Suppressor macrophage treated with lipopolysaccharide for 4 hours (primary cell): ENCODE measurements at regions not wholly inside any gene's neighbourhood (a gene's known extent, or its start where the extent isn't known, plus 50 kb on each side); places are given as distances from the start of the nearest gene placed in this dataset.

Experiments
- DNase-seq: peaks from one replicate; pipeline ENCODE4 v3.0.0-alpha.2; 2020

DNA sequence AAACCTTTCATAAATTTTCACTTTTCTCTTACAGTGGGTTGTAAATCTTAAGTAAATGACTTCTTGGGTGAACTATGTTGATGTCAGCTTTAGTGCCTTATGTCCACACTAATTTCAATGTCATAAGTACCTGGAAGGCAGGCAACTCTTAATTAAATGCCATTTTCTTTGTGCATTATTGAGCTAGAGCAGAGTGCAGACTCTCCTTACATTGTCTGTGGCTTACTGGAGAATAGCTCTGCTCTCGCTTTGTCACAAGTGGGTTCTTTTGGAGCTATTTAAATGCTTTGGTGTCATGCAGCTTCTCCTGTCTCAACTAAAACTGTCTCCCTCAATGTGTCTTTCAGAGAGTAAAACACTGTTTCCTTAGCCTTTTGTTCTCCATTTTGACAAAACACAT, 411.6 kb downstream of the STIM2 start:
- no peak for DNase-seq

DNA sequence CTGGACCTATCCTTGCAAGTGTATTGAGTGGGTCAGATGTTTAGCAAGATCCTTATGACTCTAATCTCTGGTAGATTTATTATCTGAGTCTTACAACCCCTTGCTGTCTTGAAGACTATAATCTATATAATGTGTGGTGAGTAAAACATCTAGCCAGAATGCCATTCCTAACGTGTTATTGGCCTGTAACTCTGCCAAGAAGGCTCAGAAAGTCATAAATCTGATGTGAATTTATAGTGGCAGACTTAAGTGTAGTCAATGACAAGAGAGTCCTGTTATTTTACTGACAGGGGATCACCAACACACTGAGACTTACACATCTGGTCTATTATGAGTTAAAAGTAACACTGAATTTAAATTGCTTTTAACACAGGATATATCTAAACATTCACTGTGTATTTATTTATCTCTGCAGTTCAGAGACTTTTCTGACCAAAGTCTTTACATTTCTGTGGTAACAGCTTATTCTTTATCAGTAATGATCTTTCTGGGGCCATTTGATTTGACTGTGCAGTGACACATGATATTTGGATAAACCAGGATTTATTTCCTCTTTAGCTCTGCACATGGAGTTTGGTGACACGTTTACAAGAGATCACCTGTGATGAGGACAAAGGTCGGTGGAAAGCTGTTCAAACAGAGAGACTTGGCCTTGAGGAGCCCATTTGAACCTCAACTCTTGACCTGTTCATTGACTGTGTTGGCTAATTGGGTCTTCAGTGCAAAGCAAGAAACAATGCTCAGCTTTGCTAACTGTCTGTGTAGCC, 415.8 kb downstream of the STIM2 start:
- no peak for DNase-seq

DNA sequence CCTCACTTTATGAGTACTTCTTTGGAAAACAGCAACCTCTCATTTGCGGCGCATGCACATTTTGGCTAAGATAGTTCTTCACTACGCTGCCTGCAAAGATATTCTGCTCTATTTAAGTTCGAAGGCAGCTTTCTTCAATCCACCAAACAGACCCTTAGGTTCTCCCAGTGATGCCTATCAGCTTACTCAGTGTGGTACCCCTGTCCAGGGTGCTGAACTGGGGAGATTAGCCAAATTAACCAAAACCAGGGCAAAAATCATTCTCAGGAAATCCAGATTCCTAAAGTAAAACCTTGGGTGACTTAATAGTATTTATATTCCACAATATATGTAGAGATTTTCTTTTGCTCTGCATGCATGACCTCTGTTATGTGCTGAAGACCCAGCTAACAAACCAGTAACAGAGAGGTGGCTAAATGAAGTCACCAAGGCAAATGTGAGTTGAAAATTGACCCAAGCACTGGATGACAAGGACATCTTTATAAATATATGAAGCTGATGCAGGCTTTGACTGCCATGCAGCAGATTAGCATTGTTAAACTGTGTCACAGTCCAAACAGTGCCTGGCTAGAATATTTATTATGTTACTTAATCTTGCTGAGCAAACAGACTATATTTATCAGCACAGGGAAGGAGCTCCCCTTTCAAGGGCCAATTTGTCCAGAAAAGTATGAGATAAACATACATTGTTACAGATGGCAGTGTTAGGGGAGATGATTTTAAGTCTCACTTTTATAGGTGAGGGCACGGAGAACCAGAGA, 418.2 kb downstream of the STIM2 start:
- DNase-seq = peak; percentile 2

DNA sequence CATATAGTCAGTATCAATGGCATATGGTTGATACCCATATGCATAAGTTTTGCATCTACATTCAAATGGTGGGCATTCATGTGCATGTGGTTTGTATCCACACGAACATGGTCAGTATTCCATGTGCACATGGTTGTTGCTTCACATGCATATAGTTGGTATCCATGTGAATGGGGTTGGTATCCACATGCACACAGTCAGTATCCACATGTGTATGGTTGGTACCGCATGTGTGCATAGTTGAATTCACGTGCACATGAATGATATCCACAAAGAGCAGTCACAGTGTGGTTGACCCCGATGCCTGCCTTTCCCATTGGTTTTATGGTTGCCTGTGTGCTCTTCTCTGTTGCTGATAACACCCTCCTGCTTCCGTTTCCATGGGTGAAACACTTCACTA, 427.9 kb downstream of the STIM2 start:
- no peak for DNase-seq

DNA sequence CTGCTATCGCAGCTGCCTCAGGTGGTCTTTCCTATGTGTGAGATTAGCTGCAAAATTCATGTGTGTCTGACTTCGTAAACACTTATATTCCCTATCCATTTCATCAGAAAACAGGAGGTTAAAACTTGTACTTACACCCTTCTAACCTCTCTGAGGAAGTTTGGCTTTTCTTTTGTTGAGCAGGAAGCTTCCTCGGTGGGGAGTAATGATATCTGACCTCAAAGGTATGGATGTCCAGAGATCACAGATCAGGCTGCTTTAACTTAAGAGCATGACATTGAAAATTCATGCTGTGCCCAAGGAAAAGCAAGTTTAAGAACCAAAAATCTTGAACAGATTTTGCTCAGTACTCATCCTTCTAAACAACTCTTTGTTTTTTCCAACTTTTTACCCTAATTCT, 429.1 kb downstream of the STIM2 start:
- no peak for DNase-seq

DNA sequence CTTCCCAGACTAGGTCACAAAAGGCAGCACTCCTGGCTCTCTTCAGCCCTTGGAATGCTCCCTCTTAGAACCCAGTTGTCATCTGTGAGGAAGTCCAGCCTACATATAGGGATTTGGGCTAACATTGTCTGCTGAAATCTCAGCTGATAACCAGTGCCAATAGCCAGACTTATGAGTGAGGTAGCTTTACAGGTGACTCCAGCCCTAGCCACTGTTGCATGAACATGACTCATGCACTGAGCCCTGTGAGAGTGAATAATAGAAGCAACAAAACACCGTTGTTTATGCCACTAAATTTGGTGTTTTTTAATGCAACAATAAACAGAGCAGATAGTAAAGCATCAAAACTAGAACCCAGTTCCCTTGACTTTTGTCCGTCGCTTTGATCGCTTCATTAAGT, 433.2 kb downstream of the STIM2 start:
- no peak for DNase-seq

DNA sequence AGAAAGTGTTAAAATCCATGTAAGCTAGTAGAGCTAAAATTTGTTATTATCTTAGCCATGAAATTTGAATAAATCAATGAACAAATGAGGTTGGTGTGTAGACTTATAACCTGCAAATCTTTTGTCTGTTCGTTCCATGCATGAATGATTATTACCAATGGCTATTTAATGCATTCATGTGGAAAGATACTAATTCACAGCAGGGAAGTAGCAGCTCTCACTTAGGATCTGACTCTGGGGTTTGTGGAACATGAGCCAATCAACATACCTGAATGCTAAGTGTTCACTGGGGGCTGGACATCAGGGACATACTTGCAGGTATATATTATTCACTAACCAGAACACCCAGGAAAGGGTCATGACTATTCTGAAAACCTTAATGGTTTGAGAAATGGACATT, 444.1 kb downstream of the STIM2 start:
- DNase-seq = no peak

DNA sequence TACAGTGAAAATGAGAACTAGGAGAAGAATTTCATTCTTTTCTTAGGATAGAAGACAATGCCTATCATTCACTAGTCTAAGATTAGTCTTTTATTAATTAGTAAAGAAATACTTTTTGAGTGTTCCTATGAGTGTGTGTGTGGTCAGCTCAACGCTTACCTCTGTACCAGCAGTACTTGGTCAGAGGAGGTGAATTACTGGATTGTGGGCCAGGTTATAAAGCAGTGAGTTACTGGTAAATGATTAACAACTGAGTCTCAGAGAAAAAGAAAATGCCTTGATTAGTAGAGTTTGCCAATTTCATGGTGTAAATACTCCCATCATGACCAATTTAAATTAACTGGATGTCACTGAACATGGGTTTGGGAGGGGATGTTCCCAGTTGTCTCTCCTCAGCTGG, 444.6 kb downstream of the STIM2 start:
- no peak for DNase-seq

DNA sequence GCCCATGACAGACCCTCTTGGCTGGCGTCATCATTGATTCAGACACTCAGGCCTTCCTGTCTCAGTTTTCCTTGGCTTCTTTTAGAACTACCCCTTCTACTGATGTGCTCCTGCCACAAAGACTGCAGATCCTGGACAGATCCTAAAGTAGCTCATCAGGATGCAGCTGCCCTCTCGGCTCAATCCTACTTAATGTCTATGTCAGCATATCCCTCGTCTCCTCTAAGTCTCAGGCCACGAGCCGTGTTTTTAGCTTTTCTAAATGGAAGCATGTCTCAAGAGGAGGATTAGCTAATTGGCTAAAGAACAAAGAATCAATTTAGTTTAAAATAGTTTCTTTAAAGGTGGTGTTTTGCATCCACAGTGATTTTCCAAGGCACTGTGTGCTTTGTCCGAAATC, 447.7 kb downstream of the STIM2 start:
- DNase-seq = no peak

DNA sequence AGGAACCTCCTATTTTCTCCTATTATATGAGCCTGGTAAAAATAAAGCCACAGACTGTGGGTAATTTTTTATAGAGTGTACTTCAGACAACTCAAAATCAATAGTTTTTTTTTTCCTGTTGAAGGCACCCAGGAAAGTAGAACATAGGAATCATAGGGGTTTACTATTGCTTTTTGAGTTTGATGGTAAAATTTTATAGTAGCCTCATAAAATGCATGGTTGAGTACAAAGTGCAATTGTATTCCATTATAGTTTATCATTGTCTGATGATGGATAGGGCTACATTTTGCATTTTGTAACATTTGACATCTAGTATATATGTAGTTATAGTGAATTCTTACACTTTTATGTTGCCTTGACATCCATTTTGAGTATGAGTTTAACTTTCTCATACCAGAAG, 455.0 kb downstream of the STIM2 start:
- DNase-seq = no peak

DNA sequence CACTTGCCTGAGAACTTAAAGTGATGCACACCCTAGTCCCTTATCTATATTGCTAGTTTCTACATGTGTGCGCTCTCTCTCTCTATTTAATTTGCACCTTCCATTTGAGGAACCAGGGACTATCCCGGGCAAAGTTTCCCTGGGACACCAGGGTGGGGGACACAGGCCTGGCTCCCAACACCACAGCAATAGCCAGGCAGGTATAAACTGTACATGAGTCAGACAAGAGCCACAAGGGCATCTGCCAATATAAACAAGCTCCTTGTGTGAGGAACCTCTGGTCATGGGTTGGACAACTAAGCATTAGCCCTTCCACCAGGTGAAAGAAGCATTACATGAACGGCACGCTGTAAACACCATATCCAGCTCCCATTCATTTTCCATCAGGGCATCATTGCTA, 455.5 kb downstream of the STIM2 start:
- no peak for DNase-seq

DNA sequence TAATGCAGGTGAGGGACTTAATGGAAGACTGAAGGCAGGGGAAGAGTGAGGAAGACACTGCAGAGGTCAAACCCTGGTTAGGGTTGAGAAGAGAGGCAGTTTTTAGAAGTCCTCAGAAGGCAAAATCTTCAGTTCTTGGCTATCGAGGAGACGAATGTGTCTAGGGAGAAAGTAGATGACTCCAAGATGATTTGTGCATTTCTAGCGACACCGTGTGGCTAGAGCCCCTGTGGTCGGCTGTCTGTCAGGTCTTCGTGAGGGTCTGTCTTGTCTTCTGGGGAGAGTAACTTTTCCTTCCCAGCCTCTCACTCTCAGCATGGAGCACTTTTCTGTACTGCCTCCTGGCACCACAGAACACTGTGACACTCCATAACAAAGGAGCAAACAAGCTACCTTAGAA, 458.1 kb downstream of the STIM2 start:
- peak; percentile 15 for DNase-seq

DNA sequence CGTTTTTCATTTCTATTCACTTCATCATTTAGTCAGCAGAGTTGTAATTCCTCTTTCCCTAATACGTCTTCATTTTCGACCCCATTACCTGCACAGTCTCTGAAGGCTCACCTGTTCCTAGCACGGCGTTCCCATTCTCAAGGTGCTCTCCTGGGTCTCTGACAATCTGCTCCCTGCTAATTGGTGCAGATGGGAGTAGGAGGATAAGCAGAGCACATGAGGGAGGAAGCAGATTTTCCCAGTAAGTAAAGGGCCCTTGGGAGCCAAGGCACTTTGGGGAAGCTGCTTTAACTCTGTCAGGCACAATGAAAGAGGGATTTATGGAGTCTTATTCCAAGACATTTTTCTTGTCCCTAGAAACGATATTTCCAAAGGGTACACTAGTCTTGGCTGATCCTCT, 466.4 kb downstream of the STIM2 start:
- DNase-seq = no peak

DNA sequence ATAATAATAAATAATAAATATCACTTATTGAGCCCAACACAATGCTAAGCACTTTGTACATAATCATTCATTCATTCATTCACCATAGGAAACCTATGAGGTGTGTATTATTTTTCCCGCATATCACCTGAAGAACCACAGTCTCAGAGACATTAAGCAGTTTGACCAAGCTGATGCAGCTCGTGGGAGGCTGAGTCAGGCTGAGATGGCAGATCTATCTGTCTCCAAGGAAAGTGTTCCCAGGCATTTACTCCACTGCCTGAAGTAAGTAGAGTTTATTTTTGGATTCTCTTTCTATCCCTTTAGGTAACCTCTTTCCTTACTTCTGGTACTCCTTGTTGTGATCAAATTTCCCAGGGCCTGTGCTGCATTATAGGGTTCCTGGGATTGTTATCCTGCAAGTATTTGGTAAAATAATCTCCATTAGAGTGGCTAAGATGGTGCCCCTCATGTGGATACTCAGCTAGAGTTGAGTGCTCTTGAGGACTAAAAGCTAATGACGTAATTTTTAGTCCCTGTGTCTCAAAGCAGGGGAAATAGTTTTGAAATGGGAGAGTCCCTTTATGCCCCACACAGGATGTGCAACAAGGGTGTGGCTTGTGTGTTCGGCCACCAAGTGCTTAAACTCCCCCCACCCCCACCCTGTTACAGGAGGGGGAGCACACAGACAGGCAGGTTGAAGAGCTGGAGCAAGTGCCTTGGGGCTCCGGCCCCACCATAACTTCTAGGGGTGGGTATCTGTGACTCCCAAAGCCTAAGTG, 467.0 kb downstream of the STIM2 start:
- peak; percentile 10 for DNase-seq

DNA sequence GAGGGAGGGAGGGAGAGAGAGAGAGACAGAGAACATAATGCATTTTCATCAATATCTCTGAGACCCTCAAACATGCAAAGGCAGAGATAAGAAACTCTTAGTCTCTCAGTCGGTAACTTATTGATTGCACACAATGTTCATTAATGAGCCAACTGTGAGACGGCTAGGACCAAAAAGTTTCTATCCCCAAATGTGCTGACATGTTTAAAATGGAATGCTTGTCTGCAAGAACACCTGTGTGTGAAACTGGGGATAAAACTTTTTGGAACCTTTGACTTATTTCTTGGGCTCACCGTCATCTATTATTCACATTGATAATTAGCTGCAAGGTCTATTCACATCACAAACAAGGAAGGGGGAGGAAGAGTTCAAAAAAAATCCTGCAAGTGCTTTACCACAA, 477.9 kb downstream of the STIM2 start:
- no peak for DNase-seq

DNA sequence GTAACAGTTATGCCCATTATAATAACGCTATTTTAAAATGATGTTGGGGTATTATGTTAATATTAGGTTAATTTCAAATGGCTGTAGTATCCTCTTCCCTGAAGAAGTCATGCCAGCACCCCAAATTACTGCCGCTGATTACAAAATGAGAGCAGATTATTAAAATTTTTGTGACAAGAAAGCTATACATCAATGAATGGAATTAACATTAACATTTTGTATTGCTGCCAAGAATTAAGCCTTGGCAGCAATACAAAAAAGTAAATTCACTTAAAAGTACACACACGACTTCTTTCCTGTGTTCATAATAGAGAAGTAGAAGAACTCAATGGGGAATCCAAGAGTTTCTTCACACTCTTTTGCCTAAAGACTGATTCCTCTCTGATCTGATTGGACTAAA, 482.8 kb downstream of the STIM2 start:
- DNase-seq = no peak

DNA sequence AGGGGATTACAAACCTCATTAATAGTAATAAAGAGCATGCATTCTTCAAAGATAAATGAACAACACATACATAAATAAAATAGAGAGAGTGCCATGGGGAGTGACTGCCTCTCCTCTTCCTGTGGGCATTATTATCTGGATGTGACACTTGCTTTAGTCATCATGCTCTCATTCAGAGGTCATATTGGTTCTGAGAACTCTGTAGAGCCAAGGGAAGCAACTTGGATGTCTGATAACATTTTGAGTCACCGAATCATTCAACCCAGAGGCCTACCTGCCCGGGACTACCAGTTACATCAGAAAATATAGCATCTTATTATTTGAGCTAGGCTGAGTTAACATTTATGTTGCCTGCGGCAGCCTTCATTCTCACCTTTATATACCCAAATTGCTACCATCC, 489.5 kb downstream of the STIM2 start:
- DNase-seq = no peak

DNA sequence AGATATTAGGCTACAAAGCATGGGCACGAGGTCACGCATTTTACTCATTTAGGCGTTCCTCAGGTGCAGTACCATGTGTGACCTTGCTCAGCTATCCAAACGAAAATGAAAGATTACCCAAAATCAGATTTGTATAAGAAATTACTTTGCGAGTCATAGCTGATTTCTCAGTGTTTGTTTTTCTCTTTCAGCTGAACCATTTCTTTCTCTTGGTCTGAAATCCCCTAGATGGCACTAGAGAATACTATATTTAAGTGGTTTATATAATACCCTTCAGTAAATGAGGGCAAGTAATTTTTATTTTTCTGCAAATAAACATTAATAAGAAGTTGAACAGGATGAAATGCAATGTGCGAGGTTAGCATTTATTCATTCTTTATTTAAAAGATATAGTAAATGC, 496.6 kb downstream of the STIM2 start:
- no peak for DNase-seq

DNA sequence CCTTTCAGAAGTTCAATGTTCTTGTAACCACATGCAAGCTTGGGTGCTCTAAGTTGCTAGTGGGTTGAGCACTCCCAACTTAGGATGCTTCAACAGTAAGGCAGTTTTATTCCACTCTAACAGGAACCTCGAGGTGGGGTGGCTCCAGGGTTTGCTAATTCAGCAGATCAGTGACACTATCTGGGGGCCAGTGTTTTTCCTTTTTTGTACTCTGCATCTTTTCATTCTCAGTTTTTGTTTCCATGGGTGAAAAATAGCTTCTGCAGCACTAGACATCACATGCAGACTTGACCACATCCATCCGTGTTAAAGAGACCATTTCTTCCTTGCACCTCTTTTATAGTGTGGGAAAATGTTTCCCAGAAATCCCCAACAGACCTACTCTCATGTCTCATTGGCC, 497.6 kb downstream of the STIM2 start:
- DNase-seq = no peak

DNA sequence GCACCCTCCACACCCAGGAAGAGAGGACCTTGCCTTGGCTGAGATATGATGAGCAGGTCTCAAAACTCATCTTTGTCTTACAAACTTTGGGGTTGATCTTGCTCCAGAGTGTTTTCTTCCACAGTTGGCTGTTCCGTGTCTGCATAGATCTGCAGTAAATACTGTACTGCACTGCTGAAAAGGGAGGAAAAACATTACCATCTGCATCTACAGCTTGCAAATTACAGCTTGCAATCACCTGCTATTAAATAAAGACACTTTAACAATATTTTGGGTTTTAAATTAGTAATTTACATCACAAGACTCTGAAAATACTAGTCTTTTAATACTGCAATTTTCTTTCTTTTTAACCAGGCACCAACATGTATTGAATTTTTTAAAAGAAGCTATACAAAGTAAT, 499.5 kb downstream of the STIM2 start:
- no peak for DNase-seq

DNA sequence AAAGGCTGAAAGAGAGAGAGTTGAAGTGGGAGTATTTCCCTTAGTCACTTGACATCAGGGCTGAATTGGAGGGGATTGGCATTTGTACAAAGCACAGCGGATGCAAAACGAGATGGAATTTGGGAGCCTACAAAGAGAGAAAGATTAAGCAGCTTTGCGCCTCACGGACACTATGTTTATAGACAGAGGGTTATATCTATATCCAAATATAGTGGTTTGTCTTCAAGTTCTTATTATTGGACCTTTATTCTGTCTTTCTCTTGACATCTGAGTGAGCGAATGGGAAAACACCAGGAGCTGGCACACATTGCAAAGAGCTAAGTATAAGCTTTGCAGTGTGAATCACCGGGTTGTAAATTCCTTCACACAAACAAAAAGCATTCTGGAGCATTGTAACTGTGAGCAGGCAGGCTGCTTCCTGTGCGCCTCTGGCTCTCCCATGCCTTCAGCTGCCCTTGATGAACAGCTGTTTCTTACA, 500.2 kb downstream of the STIM2 start:
- no peak for DNase-seq

DNA sequence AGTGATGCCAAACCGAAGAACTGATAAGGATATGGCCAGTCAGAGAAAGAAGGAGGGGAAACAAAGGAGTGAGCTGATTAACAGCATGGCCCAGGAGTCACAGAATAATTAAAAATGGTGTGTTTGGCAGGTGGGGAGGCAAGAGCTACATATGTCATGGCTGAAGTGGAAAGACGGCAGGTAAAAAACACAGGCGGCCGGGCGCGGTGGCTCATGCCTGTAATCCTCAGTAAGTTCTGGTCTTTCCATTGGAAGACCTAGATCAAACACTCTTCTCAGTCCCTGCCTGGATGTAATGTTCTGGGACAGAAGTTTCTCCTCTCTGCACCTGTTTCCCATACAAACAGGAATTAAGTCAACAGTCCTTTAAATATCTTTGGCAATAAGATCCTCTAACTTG, 503.9 kb downstream of the STIM2 start:
- DNase-seq = no peak

DNA sequence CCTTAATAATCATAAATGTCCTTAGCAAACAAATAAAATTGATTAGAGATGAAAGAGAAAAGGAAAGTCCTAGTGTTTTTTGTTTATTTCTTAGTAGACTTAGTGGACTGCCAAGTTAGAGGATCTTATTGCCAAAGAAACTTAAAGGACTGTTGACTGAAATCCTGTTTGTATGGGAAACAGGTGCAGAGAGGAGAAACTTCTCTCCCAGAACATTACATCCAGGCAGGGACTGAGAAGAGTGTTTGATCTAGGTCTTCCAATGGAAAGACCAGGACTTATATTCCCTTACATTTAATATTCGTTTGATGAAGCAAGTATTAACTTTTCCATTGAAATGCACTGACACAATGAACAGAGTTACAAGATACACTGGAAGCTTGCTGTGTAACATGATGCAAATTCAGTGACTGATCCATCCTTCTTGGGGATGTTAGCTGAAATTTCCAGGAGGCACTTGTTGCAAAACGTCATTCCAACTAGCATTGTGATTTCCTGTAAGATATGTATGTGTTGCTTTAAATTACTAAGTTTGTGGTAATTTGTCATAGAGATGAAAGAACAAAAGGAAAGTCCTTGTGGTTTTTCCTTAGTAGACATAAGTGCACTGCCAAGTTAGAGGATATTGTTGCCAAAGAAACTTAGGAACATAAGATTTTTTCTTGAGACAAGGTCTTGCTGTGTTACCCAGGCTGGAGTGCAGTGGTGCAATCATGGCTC, 505.6 kb downstream of the STIM2 start:
- DNase-seq = no peak
